HL-60 (cell line): ENCODE measurements at regions not wholly inside any gene's neighbourhood (a gene's known extent, or its start where the extent isn't known, plus 50 kb on each side); places are given as distances from the start of the nearest gene placed in this dataset.

Experiments
- DNase-seq, 2 experiments: peaks; one replicate each; pipeline ENCODE4 v3.0.0-alpha.2; 2010 to 2020; ENCODE audit warnings: low read depth in 1 of 2, low spot score in 1 of 2
- H3K27ac ChIP-seq: fragments of 250-450 bp; sonication (Bioruptor Pico); replicated peaks from 2 replicates; pipeline ENCODE4 v1.5.1; 2020; ENCODE audit warnings: mild to moderate bottlenecking, moderate library complexity
- H3K27me3 ChIP-seq: fragments of 250-450 bp; sonication (Bioruptor Pico); 2 replicates; pipeline ENCODE4 v1.5.1; 2021; ENCODE audit warnings: mild to moderate bottlenecking, moderate library complexity; ENCODE audit not compliant: insufficient read depth, poor library complexity, severe bottlenecking
- H3K4me3 ChIP-seq: replicated peaks from 2 replicates; pipeline ENCODE4 v1.5.1; 2011; ENCODE audit warnings: mild to moderate bottlenecking, control low read depth, low read length; ENCODE audit not compliant: insufficient read depth
- GABPA ChIP-seq: IDR thresholded peaks from 2 replicates; pipeline ENCODE4 v1.6.1; 2012; ENCODE audit warnings: low read depth
- POLR2AphosphoS5 ChIP-seq: IDR thresholded peaks from 2 replicates; pipeline ENCODE4 v1.6.1; 2012; ENCODE audit warnings: low read depth
- SPI1 ChIP-seq: IDR thresholded peaks from 2 replicates; pipeline ENCODE4 v1.6.1; 2012; ENCODE audit warnings: low read depth, mild to moderate bottlenecking, borderline replicate concordance
- TF ChIP-seq, protein P1 (sequence below): IDR thresholded peaks from one replicate; pipeline ENCODE4 v1.5.1; 2011; ENCODE audit warnings: low read length, control low read depth, inconsistent platforms; ENCODE audit not compliant: insufficient read depth
- TF ChIP-seq, protein P2 (sequence below): IDR thresholded peaks from 2 replicates; pipeline ENCODE4 v1.6.1; 2012; ENCODE audit warnings: low read depth; ENCODE audit not compliant: insufficient replicate concordance

DNA sequence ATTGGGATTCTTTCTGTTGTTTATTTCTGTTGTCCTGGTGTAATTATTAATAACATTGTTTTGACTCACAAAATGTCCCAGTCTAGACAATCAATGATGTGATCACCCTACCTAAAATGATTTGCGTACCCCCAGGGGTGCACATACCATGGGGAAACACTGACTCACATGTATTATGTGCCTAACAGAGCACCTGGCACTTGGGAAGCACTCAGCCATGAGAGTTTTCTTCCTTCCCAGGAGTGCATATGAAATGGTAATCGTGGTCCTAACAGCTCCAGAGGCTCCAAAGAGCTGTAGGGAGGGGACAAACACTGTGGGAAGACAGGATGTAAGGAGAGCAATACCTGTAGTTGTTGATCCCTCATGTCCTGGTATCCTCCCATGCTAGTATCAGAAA lies 187.8 kb upstream of the ERBB4 start:
- TF ChIP-seq, protein P1, sequence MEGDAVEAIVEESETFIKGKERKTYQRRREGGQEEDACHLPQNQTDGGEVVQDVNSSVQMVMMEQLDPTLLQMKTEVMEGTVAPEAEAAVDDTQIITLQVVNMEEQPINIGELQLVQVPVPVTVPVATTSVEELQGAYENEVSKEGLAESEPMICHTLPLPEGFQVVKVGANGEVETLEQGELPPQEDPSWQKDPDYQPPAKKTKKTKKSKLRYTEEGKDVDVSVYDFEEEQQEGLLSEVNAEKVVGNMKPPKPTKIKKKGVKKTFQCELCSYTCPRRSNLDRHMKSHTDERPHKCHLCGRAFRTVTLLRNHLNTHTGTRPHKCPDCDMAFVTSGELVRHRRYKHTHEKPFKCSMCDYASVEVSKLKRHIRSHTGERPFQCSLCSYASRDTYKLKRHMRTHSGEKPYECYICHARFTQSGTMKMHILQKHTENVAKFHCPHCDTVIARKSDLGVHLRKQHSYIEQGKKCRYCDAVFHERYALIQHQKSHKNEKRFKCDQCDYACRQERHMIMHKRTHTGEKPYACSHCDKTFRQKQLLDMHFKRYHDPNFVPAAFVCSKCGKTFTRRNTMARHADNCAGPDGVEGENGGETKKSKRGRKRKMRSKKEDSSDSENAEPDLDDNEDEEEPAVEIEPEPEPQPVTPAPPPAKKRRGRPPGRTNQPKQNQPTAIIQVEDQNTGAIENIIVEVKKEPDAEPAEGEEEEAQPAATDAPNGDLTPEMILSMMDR, result no peak
- no peak for TF ChIP-seq GABPA
- TF ChIP-seq POLR2AphosphoS5, result no peak
- no peak for TF ChIP-seq SPI1
- TF ChIP-seq, protein P2, sequence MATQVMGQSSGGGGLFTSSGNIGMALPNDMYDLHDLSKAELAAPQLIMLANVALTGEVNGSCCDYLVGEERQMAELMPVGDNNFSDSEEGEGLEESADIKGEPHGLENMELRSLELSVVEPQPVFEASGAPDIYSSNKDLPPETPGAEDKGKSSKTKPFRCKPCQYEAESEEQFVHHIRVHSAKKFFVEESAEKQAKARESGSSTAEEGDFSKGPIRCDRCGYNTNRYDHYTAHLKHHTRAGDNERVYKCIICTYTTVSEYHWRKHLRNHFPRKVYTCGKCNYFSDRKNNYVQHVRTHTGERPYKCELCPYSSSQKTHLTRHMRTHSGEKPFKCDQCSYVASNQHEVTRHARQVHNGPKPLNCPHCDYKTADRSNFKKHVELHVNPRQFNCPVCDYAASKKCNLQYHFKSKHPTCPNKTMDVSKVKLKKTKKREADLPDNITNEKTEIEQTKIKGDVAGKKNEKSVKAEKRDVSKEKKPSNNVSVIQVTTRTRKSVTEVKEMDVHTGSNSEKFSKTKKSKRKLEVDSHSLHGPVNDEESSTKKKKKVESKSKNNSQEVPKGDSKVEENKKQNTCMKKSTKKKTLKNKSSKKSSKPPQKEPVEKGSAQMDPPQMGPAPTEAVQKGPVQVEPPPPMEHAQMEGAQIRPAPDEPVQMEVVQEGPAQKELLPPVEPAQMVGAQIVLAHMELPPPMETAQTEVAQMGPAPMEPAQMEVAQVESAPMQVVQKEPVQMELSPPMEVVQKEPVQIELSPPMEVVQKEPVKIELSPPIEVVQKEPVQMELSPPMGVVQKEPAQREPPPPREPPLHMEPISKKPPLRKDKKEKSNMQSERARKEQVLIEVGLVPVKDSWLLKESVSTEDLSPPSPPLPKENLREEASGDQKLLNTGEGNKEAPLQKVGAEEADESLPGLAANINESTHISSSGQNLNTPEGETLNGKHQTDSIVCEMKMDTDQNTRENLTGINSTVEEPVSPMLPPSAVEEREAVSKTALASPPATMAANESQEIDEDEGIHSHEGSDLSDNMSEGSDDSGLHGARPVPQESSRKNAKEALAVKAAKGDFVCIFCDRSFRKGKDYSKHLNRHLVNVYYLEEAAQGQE, result no peak
- no peaks in the 10 kb centered on the region for H3K27me3 ChIP-seq
- no peak for DNase-seq
- H3K27ac ChIP-seq, result no peak overlapping the region
- H3K4me3 ChIP-seq, result no peak overlapping the region

DNA sequence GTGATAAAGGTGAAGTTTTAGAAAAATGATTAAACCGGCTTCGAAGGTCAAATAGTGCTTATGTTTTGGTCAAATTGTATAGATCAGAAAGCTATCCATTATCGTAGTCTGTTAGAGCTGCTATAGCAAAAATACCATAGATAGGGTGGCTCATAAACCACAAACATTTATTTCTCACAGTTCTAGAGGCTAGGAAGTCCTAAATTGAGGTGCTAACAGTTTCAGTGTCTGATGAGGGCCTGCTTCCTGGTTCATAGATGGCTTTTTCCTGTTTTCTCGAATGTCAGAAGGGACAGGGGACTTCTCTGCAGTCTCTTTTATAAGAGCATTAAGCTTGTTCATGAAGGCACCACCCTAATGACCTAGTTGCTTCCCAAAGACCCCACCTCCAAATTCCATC lies 186.6 kb upstream of the ERBB4 start:
- H3K4me3 ChIP-seq, result no peak overlapping the region

DNA sequence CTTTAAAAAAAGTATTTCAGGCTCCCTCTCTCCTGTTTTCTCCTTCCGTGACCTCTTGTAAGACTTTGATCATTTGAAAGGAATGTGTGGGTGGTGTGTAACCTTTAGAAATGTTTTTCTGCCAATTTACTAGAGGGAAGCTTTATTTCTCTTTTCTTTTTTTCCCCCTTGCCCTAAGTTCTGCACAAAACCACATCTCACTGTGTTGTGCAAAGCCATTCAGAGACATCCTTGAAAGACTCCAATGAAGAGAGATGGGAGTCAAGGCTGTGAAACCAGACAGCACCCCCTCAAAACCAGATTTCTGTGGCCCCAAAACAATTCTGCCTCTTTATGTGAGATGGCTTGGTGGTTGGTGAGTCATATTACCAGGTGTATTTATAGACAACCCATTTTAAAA lies 184.6 kb upstream of the ERBB4 start:
- Histone ChIP-seq H3K27ac (no peak overlapping the region), H3K27me3 (no peaks in the 10 kb centered on the region), H3K4me3 (no peak overlapping the region)
- no peak for TF ChIP-seq SPI1
- TF ChIP-seq GABPA, result no peak
- TF ChIP-seq, protein P1, result no peak
- TF ChIP-seq, protein P2, result no peak
- no peak for TF ChIP-seq POLR2AphosphoS5
- no peak for DNase-seq

More for the DNA sequence above, 186.6 kb upstream of the ERBB4 start:
- no peak overlapping the region for H3K27ac ChIP-seq
- DNase-seq, result no peak
- TF ChIP-seq GABPA (no peak), POLR2AphosphoS5 (no peak), SPI1 (no peak)
- TF ChIP-seq, protein P2, result no peak
- TF ChIP-seq, protein P1, result no peak
- H3K27me3 ChIP-seq, result no peaks in the 10 kb centered on the region
